ENCODE measurements at regions not wholly inside any gene's neighbourhood (a gene's known extent, or its start where the extent isn't known, plus 50 kb on each side); places are given as distances from the start of the nearest gene placed in this dataset.

GRCh38 chr5:111582451-111582850 lies 70.1 kb upstream of the STARD4 start:
- H4K20me1 ChIP-seq (ENCODE audit: insufficient read depth): no peaks in the 10 kb centered on the region
- POLR2A ChIA-PET (ENCODE audit: unreplicated experiment): no interaction called here
- H3F3A ChIP-seq (ENCODE audit: insufficient read depth, low read depth): no peaks in the 10 kb centered on the region
- intact Hi-C loops (cut with micrococcal nuclease; ENCODE audit: unreplicated experiment): no loop called here
- TF ChIP-seq, protein P1, sequence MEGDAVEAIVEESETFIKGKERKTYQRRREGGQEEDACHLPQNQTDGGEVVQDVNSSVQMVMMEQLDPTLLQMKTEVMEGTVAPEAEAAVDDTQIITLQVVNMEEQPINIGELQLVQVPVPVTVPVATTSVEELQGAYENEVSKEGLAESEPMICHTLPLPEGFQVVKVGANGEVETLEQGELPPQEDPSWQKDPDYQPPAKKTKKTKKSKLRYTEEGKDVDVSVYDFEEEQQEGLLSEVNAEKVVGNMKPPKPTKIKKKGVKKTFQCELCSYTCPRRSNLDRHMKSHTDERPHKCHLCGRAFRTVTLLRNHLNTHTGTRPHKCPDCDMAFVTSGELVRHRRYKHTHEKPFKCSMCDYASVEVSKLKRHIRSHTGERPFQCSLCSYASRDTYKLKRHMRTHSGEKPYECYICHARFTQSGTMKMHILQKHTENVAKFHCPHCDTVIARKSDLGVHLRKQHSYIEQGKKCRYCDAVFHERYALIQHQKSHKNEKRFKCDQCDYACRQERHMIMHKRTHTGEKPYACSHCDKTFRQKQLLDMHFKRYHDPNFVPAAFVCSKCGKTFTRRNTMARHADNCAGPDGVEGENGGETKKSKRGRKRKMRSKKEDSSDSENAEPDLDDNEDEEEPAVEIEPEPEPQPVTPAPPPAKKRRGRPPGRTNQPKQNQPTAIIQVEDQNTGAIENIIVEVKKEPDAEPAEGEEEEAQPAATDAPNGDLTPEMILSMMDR (conservative IDR thresholded peaks at IDR 0.05): no peak
- TF ChIP-seq EZH2 (IDR thresholded peaks at IDR 0.05; ENCODE audit: low read depth): no peak
- H3K79me2 ChIP-seq (ENCODE audit: low read depth): no peaks in the 10 kb centered on the region
- no peaks in the 10 kb centered on the region for H3K27me3 ChIP-seq (ENCODE audit: insufficient read depth, low read depth)
- no peaks in the 10 kb centered on the region for H3K9me3 ChIP-seq (ENCODE audit: insufficient read depth, low read depth)
- BruUV-seq (replicated peaks): no TSS peak
- no peaks in the 10 kb centered on the region for H3K9me2 ChIP-seq (ENCODE audit: insufficient read depth)
- no peaks in the 10 kb centered on the region for H3K4me1 ChIP-seq (replicated peaks; ENCODE audit: insufficient read depth)
- H3K36me3 ChIP-seq (ENCODE audit: low read depth): no peaks in the 10 kb centered on the region
- no peak overlapping the region for H3K4me3 ChIP-seq
- CTCF ChIA-PET: no interaction called here
- no peak overlapping the region for H3K4me2 ChIP-seq
- H3K27ac ChIP-seq: no peak overlapping the region
- DNase-seq: no peak
- no peak overlapping the region for H2AFZ ChIP-seq

- Histone ChIP-seq H3K4me2 (no peak overlapping the region), H3K9me3 (ENCODE audit: insufficient read depth, low read depth) (no peaks in the 10 kb centered on the region), H3K27me3 (ENCODE audit: insufficient read depth, low read depth) (no peaks in the 10 kb centered on the region), H3K9me2 (ENCODE audit: insufficient read depth) (no peaks in the 10 kb centered on the region), H3K79me2 (ENCODE audit: low read depth) (no peaks in the 10 kb centered on the region), H3K4me1 (replicated peaks; ENCODE audit: insufficient read depth) (no peaks in the 10 kb centered on the region), H2AFZ (no peak overlapping the region), H3K36me3 (ENCODE audit: low read depth) (no peaks in the 10 kb centered on the region), H3K4me3 (no peak overlapping the region), H4K20me1 (ENCODE audit: insufficient read depth) (no peaks in the 10 kb centered on the region), H3F3A (ENCODE audit: insufficient read depth, low read depth) (no peaks in the 10 kb centered on the region), H3K27ac (no peak overlapping the region)
- CTCF ChIA-PET: no interaction called here
- intact Hi-C loops (cut with micrococcal nuclease; ENCODE audit: unreplicated experiment): no loop called here
- no peak for DNase-seq
- BruUV-seq (replicated peaks): no TSS peak
- POLR2A ChIA-PET (ENCODE audit: unreplicated experiment): no interaction called here
- no peak for TF ChIP-seq EZH2 (IDR thresholded peaks at IDR 0.05; ENCODE audit: low read depth)
- TF ChIP-seq, protein P1 (conservative IDR thresholded peaks at IDR 0.05): no peak
These were observed 68.6 kb upstream of the STARD4 start for GRCh38 chr5:111580956-111581355.

- Histone ChIP-seq H3K9me3 (ENCODE audit: insufficient read depth, low read depth) (no peaks in the 10 kb centered on the region), H4K20me1 (ENCODE audit: insufficient read depth) (no peaks in the 10 kb centered on the region), H3K79me2 (ENCODE audit: low read depth) (no peaks in the 10 kb centered on the region), H3K36me3 (ENCODE audit: low read depth) (no peaks in the 10 kb centered on the region), H3K27me3 (ENCODE audit: insufficient read depth, low read depth) (no peaks in the 10 kb centered on the region), H3K9me2 (ENCODE audit: insufficient read depth) (no peaks in the 10 kb centered on the region), H2AFZ (no peak overlapping the region), H3K4me1 (replicated peaks; ENCODE audit: insufficient read depth) (no peaks in the 10 kb centered on the region), H3F3A (ENCODE audit: insufficient read depth, low read depth) (no peaks in the 10 kb centered on the region), H3K4me3 (no peak overlapping the region), H3K4me2 (no peak overlapping the region), H3K27ac (no peak overlapping the region)
- POLR2A ChIA-PET (ENCODE audit: unreplicated experiment): no interaction called here
- TF ChIP-seq EZH2 (IDR thresholded peaks at IDR 0.05; ENCODE audit: low read depth): no peak
- TF ChIP-seq, protein P1 (conservative IDR thresholded peaks at IDR 0.05): no peak
- no TSS peak for BruUV-seq (replicated peaks)
- CTCF ChIA-PET: no interaction called here
- DNase-seq: no peak
- intact Hi-C loops (cut with micrococcal nuclease; ENCODE audit: unreplicated experiment): no loop called here
These were observed 62.0 kb upstream of the STARD4 start for GRCh38 chr5:111574311-111574710.
